AG09309 (cell line): ENCODE measurements at regions not wholly inside any gene's neighbourhood (a gene's known extent, or its start where the extent isn't known, plus 50 kb on each side); places are given as distances from the start of the nearest gene placed in this dataset.

Source experiments
- DNase-seq: peaks from one replicate; pipeline ENCODE4 v3.0.0-alpha.2; 2010; ENCODE audit warnings: low read depth
- H3K4me3 ChIP-seq: 2 replicates; pipeline ENCODE4 v1.5.1; 2011; ENCODE audit warnings: mild to moderate bottlenecking, low read depth, low read length, moderate library complexity; ENCODE audit not compliant: control insufficient read depth
- CTCF ChIP-seq: IDR thresholded peaks from 2 replicates; pipeline ENCODE4 v1.5.1; 2011; ENCODE audit warnings: mild to moderate bottlenecking, low read depth, low read length, inconsistent platforms; ENCODE audit not compliant: insufficient read depth, control insufficient read depth; ENCODE audit errors: missing control alignments

- no peak overlapping the region for H3K4me3 ChIP-seq
- no peak for TF ChIP-seq CTCF
- no peak for DNase-seq
Observed at GRCh38 chr11:129593098-129593497, 217.4 kb downstream of the BARX2 start.

GRCh38 chr11:129595038-129595962 lies 219.7 kb downstream of the BARX2 start:
- no peak overlapping the region for H3K4me3 ChIP-seq
- no peak for TF ChIP-seq CTCF
- DNase-seq = no peak

- no peak overlapping the region for H3K4me3 ChIP-seq
- no peak for DNase-seq
- TF ChIP-seq CTCF = no peak
Observed at GRCh38 chr11:129596351-129596750, 219.3 kb upstream of the TMEM45B start.

- no peak for TF ChIP-seq CTCF
- no peak overlapping the region for H3K4me3 ChIP-seq
- DNase-seq = no peak
Observed at GRCh38 chr11:129598378-129598777, 217.3 kb upstream of the TMEM45B start.

- DNase-seq = no peak
- H3K4me3 ChIP-seq = no peak overlapping the region
Observed at GRCh38 chr11:129605815-129606214, 209.8 kb upstream of the TMEM45B start.

GRCh38 chr11:129608711-129609110 lies 206.9 kb upstream of the TMEM45B start:
- no peak for DNase-seq
- H3K4me3 ChIP-seq = no peak overlapping the region
- no peak for TF ChIP-seq CTCF

More at GRCh38 chr11:129605815-129606214, 209.8 kb upstream of the TMEM45B start:
- TF ChIP-seq CTCF = no peak
